ENCODE measurements at regions not wholly inside any gene's neighbourhood (a gene's known extent, or its start where the extent isn't known, plus 50 kb on each side); places are given as distances from the start of the nearest gene placed in this dataset.

- FAIRE-seq (no peak), DNase-seq (ENCODE audit: low read depth) (no peak)
- H3K9me3 Mint-ChIP-seq (ENCODE audit: unreplicated experiment), result no peaks in the 10 kb centered on the region
- Histone ChIP-seq H3K27ac (ENCODE audit: low read depth, low read length) (no peak overlapping the region), H4K20me1 (ENCODE audit: insufficient read depth, low read length) (no peaks in the 10 kb centered on the region), H3K4me1 (ENCODE audit: insufficient read depth, low read length) (no peaks in the 10 kb centered on the region), H2AFZ (ENCODE audit: low read depth, low read length) (no peak overlapping the region), H3K79me2 (ENCODE audit: insufficient read depth, low read length) (no peaks in the 10 kb centered on the region), H3K36me3 (ENCODE audit: insufficient read depth, low read length) (no peaks in the 10 kb centered on the region), H3K27me3 (ENCODE audit: insufficient read depth, low read length) (no peaks in the 10 kb centered on the region), H3K9ac (ENCODE audit: low read length) (no peak overlapping the region), H3K9me3 (ENCODE audit: insufficient read depth, low read depth, low read length) (no peaks in the 10 kb centered on the region), H3K4me3 (ENCODE audit: insufficient read depth, low read depth, low read length) (no peak overlapping the region), H3K4me2 (ENCODE audit: low read length) (no peak overlapping the region)
- H3K27me3 Mint-ChIP-seq (ENCODE audit: low read depth, unreplicated experiment), result no peaks in the 10 kb centered on the region
- TF ChIP-seq CTCF (IDR thresholded peaks at IDR 0.05; ENCODE audit: insufficient read depth, low read depth, low read length) (no peak), EZH2 (IDR thresholded peaks at IDR 0.05; ENCODE audit: insufficient read depth, low read length) (no peak)
- no peaks in the 10 kb centered on the region for H3K36me3 Mint-ChIP-seq (ENCODE audit: low read depth, unreplicated experiment)
- H3K4me3 Mint-ChIP-seq (ENCODE audit: unreplicated experiment), result no peak overlapping the region
- no peaks in the 10 kb centered on the region for H3K4me1 Mint-ChIP-seq (ENCODE audit: low read depth, unreplicated experiment)
- H3K27ac Mint-ChIP-seq (ENCODE audit: unreplicated experiment), result no peak overlapping the region
Observed at GRCh38 chr3:144375088-144375487, 403.5 kb downstream of the DIPK2A start.

GRCh38 chr3:144380849-144381248 lies 409.2 kb downstream of the DIPK2A start:
- no peaks in the 10 kb centered on the region for H3K4me1 Mint-ChIP-seq (ENCODE audit: low read depth, unreplicated experiment)
- H3K36me3 Mint-ChIP-seq (ENCODE audit: low read depth, unreplicated experiment), result no peaks in the 10 kb centered on the region

More at GRCh38 chr3:144380849-144381248, 409.2 kb downstream of the DIPK2A start:
- H3K36me3 ChIP-seq (ENCODE audit: insufficient read depth, low read length), result no peaks in the 10 kb centered on the region
- H2AFZ ChIP-seq (ENCODE audit: low read depth, low read length), result no peak overlapping the region
- H3K27ac ChIP-seq (ENCODE audit: low read depth, low read length), result no peak overlapping the region
- no peak overlapping the region for H3K9ac ChIP-seq (ENCODE audit: low read length)
- DNase-seq (ENCODE audit: low read depth) (no peak), FAIRE-seq (no peak)
- H3K27me3 Mint-ChIP-seq (ENCODE audit: low read depth, unreplicated experiment), result no peaks in the 10 kb centered on the region
- no peaks in the 10 kb centered on the region for H3K27me3 ChIP-seq (ENCODE audit: insufficient read depth, low read length)
- H4K20me1 ChIP-seq (ENCODE audit: insufficient read depth, low read length), result no peaks in the 10 kb centered on the region
- no peaks in the 10 kb centered on the region for H3K79me2 ChIP-seq (ENCODE audit: insufficient read depth, low read length)
- H3K9me3 ChIP-seq (ENCODE audit: insufficient read depth, low read depth, low read length), result no peaks in the 10 kb centered on the region
- no peak overlapping the region for H3K27ac Mint-ChIP-seq (ENCODE audit: unreplicated experiment)
- TF ChIP-seq CTCF (IDR thresholded peaks at IDR 0.05; ENCODE audit: insufficient read depth, low read depth, low read length) (no peak), EZH2 (IDR thresholded peaks at IDR 0.05; ENCODE audit: insufficient read depth, low read length) (no peak)
- no peak overlapping the region for H3K4me3 ChIP-seq (ENCODE audit: insufficient read depth, low read depth, low read length)
- no peak overlapping the region for H3K4me3 Mint-ChIP-seq (ENCODE audit: unreplicated experiment)
- H3K4me2 ChIP-seq (ENCODE audit: low read length), result no peak overlapping the region
- no peaks in the 10 kb centered on the region for H3K4me1 ChIP-seq (ENCODE audit: insufficient read depth, low read length)
- H3K9me3 Mint-ChIP-seq (ENCODE audit: unreplicated experiment), result no peaks in the 10 kb centered on the region

Measured in astrocyte (in vitro differentiated cells and primary cell).